DND-41 (cell line): ENCODE measurements at regions not wholly inside any gene's neighbourhood (a gene's known extent, or its start where the extent isn't known, plus 50 kb on each side); places are given as distances from the start of the nearest gene placed in this dataset.

Source experiments
- ATAC-seq: fragments of 200-7000 bp; cut with Tn5 transposase; 3 replicates; pipeline ENCODE4 v1.9.1; 2021; ENCODE audit warnings: low read depth; ENCODE audit not compliant: insufficient read depth
- DNase-seq: peaks from one replicate; pipeline ENCODE4 v3.0.0-alpha.2; 2020
- H2AFZ ChIP-seq: 2 replicates; pipeline ENCODE4 v1.6.0; 2012; ENCODE audit warnings: low read depth, low read length
- H3K27ac ChIP-seq: 2 replicates; pipeline ENCODE4 v1.5.1; 2012; ENCODE audit warnings: low read length, inconsistent platforms
- H3K27me3 ChIP-seq: fragments of 200-600 bp; sonication (generic); 2 replicates; pipeline ENCODE4 v1.6.0; 2012; ENCODE audit warnings: low read length, mild to moderate bottlenecking, inconsistent platforms; ENCODE audit not compliant: insufficient read depth, poor library complexity
- H3K36me3 ChIP-seq: 2 replicates; pipeline ENCODE4 v1.5.1; 2012; ENCODE audit warnings: low read length, inconsistent platforms; ENCODE audit not compliant: insufficient read depth
- H3K4me1 ChIP-seq: 2 replicates; pipeline ENCODE4 v1.5.1; 2012; ENCODE audit warnings: mild to moderate bottlenecking, low read length; ENCODE audit not compliant: insufficient read depth
- H3K4me2 ChIP-seq: 2 replicates; pipeline ENCODE4 v1.6.0; 2012; ENCODE audit warnings: mild to moderate bottlenecking, moderate library complexity, low read length, inconsistent platforms; ENCODE audit not compliant: insufficient read depth
- H3K4me3 ChIP-seq, 2 experiments: fragments of 200-600 bp in 1 of 2; shearing (Covaris generic) in 1 of 2; 2 replicates each; pipeline ENCODE4 v1.5.1; 2012 to 2016; ENCODE audit warnings: inconsistent platforms in 2 of 2, low read length in 2 of 2, mild to moderate bottlenecking in 2 of 2, low read depth in 1 of 2, moderate library complexity in 1 of 2
- H3K79me2 ChIP-seq: 2 replicates; pipeline ENCODE4 v1.6.0; 2012; ENCODE audit warnings: low read length, inconsistent platforms; ENCODE audit not compliant: insufficient read depth
- H3K9ac ChIP-seq: 2 replicates; pipeline ENCODE4 v1.6.0; 2012; ENCODE audit warnings: low read depth, mild to moderate bottlenecking, inconsistent platforms, low read length, moderate library complexity
- H3K9me3 ChIP-seq: 2 replicates; pipeline ENCODE4 v1.5.1; 2012; ENCODE audit warnings: low read length, moderate library complexity, mild to moderate bottlenecking, inconsistent platforms; ENCODE audit not compliant: insufficient read depth, severe bottlenecking
- H4K20me1 ChIP-seq: 2 replicates; pipeline ENCODE4 v1.6.0; 2012; ENCODE audit warnings: low read length; ENCODE audit not compliant: insufficient read depth
- EZH2 ChIP-seq: IDR thresholded peaks from 3 replicates; pipeline ENCODE4 v1.6.1; 2012; ENCODE audit warnings: borderline replicate concordance, low read depth, mild to moderate bottlenecking, moderate library complexity, low read length, inconsistent platforms; ENCODE audit not compliant: severe bottlenecking
- TF ChIP-seq, protein P1 (sequence below): IDR thresholded peaks from 2 replicates; pipeline ENCODE4 v1.5.1; 2012; ENCODE audit warnings: borderline replicate concordance, low read length, moderate library complexity, mild to moderate bottlenecking; ENCODE audit not compliant: poor library complexity, severe bottlenecking; ENCODE audit errors: extremely low read depth

- H3K4me2 ChIP-seq: no peak overlapping the region
- H4K20me1 ChIP-seq: no peaks in the 10 kb centered on the region
Measured at GRCh38 chrY:21102507-21102906, 346.6 kb downstream of the RPS4Y2 start.

GRCh38 chrY:21103885-21104284 is 348.0 kb downstream of the RPS4Y2 start:
- no peak overlapping the region for H3K4me3 ChIP-seq
- no peaks in the 10 kb centered on the region for H3K4me1 ChIP-seq
- no peaks in the 10 kb centered on the region for H4K20me1 ChIP-seq
- no peak overlapping the region for H3K4me2 ChIP-seq
- H3K27ac ChIP-seq: no peak overlapping the region
- no peaks in the 10 kb centered on the region for H3K79me2 ChIP-seq
- H3K9me3 ChIP-seq: no peaks in the 10 kb centered on the region
- no peaks in the 10 kb centered on the region for H3K27me3 ChIP-seq
- ATAC-seq (no peak), DNase-seq (no peak)
- no peak overlapping the region for H3K9ac ChIP-seq
- H2AFZ ChIP-seq: no peak overlapping the region
- no peak for TF ChIP-seq EZH2
- TF ChIP-seq, protein P1, sequence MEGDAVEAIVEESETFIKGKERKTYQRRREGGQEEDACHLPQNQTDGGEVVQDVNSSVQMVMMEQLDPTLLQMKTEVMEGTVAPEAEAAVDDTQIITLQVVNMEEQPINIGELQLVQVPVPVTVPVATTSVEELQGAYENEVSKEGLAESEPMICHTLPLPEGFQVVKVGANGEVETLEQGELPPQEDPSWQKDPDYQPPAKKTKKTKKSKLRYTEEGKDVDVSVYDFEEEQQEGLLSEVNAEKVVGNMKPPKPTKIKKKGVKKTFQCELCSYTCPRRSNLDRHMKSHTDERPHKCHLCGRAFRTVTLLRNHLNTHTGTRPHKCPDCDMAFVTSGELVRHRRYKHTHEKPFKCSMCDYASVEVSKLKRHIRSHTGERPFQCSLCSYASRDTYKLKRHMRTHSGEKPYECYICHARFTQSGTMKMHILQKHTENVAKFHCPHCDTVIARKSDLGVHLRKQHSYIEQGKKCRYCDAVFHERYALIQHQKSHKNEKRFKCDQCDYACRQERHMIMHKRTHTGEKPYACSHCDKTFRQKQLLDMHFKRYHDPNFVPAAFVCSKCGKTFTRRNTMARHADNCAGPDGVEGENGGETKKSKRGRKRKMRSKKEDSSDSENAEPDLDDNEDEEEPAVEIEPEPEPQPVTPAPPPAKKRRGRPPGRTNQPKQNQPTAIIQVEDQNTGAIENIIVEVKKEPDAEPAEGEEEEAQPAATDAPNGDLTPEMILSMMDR: no peak
- H3K36me3 ChIP-seq: no peaks in the 10 kb centered on the region

More at GRCh38 chrY:21102507-21102906, 346.6 kb downstream of the RPS4Y2 start:
- Histone ChIP-seq H3K27me3 (no peaks in the 10 kb centered on the region), H3K79me2 (no peaks in the 10 kb centered on the region), H3K27ac (no peak overlapping the region), H3K9ac (no peak overlapping the region), H3K9me3 (no peaks in the 10 kb centered on the region), H2AFZ (no peak overlapping the region), H3K4me1 (no peaks in the 10 kb centered on the region), H3K36me3 (no peaks in the 10 kb centered on the region), H3K4me3 (no peak overlapping the region)
- no peak for DNase-seq
- no peak for ATAC-seq
- TF ChIP-seq EZH2: no peak
- TF ChIP-seq, protein P1: no peak

GRCh38 chrY:21105529-21105928 is 349.6 kb downstream of the RPS4Y2 start:
- Histone ChIP-seq H3K4me1 (no peaks in the 10 kb centered on the region), H3K79me2 (no peaks in the 10 kb centered on the region)
- TF ChIP-seq EZH2: no peak
- TF ChIP-seq, protein P1: no peak

DNA sequence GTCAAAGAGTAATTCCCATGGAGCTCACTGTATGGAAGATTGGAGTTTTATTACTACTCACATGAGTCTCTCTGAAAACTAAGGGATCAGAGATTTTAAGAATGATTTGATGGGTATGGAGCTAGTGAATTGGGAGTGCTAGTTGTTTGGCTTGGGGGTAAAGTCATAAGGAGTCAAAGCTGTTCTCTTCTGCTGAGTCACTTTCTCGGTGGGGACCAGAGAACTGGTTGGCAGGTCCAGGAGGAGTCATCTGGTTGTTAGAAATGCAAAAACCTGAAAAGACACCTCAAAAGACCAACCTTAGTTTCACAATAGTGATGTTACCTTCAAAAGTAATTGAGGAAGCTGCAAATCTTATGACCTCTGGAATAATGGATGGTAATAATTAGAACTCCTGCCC is 355.4 kb downstream of the RPS4Y2 start:
- Histone ChIP-seq H3K27ac (no peak overlapping the region), H3K4me1 (no peaks in the 10 kb centered on the region), H3K4me2 (no peak overlapping the region), H2AFZ (no peak overlapping the region), H3K9me3 (no peaks in the 10 kb centered on the region), H3K36me3 (no peaks in the 10 kb centered on the region), H4K20me1 (no peaks in the 10 kb centered on the region), H3K79me2 (no peaks in the 10 kb centered on the region), H3K27me3 (no peaks in the 10 kb centered on the region), H3K4me3 (no peak overlapping the region), H3K9ac (no peak overlapping the region)
- no peak for ATAC-seq
- no peak for DNase-seq
- TF ChIP-seq, protein P1: no peak
- TF ChIP-seq EZH2: no peak

More at GRCh38 chrY:21105529-21105928, 349.6 kb downstream of the RPS4Y2 start:
- ATAC-seq (no peak), DNase-seq (no peak)
- Histone ChIP-seq H3K9ac (no peak overlapping the region), H3K9me3 (no peaks in the 10 kb centered on the region), H4K20me1 (no peaks in the 10 kb centered on the region), H3K4me3 (no peak overlapping the region), H3K36me3 (no peaks in the 10 kb centered on the region), H3K4me2 (no peak overlapping the region), H2AFZ (no peak overlapping the region), H3K27me3 (no peaks in the 10 kb centered on the region), H3K27ac (no peak overlapping the region)
